LNCaP clone FGC (cell line): ENCODE measurements at regions not wholly inside any gene's neighbourhood (a gene's known extent, or its start where the extent isn't known, plus 50 kb on each side); places are given as distances from the start of the nearest gene placed in this dataset.
A peak's percentile ranks its signal among the peaks of the same experiment; 100 is the strongest.

Experiments used
- DNase-seq: peaks from one replicate; pipeline ENCODE4 v3.0.0-alpha.2; 2011; ENCODE audit warnings: low read depth
- H3K4me3 ChIP-seq: 2 replicates; pipeline ENCODE4 v1.5.1; 2011; ENCODE audit warnings: mild to moderate bottlenecking, low read depth, low read length, control low read depth
- TF ChIP-seq, protein P1 (sequence below): IDR thresholded peaks from 2 replicates; pipeline ENCODE4 v1.5.1; 2012; ENCODE audit warnings: mild to moderate bottlenecking; ENCODE audit not compliant: control insufficient read depth, insufficient read depth; ENCODE audit errors: extremely low read depth

DNA sequence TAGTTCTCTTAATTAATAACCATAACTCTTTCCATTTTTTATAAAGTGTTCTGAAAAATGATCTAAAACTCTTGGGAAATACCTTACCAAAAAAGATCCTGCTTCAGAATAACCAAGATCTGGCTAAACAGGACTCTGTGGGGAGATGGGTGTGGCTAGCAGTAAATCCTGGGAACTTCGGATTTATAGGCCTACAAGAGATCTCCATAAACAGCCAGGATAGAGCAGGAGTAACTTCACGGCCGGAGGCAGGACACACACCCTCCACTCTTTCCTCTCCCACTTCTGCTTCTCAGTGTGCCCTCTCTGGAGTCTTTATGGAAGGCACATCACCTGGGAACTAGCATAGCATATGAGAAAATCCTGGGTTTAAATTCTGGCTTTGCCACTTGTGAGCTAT, 309.4 kb upstream of the SOX2 start:
- TF ChIP-seq, protein P1, sequence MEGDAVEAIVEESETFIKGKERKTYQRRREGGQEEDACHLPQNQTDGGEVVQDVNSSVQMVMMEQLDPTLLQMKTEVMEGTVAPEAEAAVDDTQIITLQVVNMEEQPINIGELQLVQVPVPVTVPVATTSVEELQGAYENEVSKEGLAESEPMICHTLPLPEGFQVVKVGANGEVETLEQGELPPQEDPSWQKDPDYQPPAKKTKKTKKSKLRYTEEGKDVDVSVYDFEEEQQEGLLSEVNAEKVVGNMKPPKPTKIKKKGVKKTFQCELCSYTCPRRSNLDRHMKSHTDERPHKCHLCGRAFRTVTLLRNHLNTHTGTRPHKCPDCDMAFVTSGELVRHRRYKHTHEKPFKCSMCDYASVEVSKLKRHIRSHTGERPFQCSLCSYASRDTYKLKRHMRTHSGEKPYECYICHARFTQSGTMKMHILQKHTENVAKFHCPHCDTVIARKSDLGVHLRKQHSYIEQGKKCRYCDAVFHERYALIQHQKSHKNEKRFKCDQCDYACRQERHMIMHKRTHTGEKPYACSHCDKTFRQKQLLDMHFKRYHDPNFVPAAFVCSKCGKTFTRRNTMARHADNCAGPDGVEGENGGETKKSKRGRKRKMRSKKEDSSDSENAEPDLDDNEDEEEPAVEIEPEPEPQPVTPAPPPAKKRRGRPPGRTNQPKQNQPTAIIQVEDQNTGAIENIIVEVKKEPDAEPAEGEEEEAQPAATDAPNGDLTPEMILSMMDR, result no peak
- no peak overlapping the region for H3K4me3 ChIP-seq
- peak; percentile 28 for DNase-seq

- H3K4me3 ChIP-seq, result no peak overlapping the region
- TF ChIP-seq, protein P1, result no peak
- DNase-seq, result no peak
Measured at GRCh38 chr3:181384970-181385369, 326.8 kb upstream of the SOX2 start.

- TF ChIP-seq, protein P1, result no peak
- no peak overlapping the region for H3K4me3 ChIP-seq
- DNase-seq, result no peak
Measured at GRCh38 chr3:181383760-181384159, 328.0 kb upstream of the SOX2 start.

- TF ChIP-seq, protein P1, result no peak
- H3K4me3 ChIP-seq, result no peak overlapping the region
- no peak for DNase-seq
Measured at GRCh38 chr3:181383201-181383600, 328.5 kb upstream of the SOX2 start.

GRCh38 chr3:181382656-181383055, 329.1 kb upstream of the SOX2 start:
- H3K4me3 ChIP-seq, result no peak overlapping the region
- no peak for DNase-seq
- TF ChIP-seq, protein P1, result no peak

GRCh38 chr3:181379278-181379677, 332.4 kb upstream of the SOX2 start:
- no peak overlapping the region for H3K4me3 ChIP-seq
- TF ChIP-seq, protein P1, result no peak
- DNase-seq, result no peak

DNA sequence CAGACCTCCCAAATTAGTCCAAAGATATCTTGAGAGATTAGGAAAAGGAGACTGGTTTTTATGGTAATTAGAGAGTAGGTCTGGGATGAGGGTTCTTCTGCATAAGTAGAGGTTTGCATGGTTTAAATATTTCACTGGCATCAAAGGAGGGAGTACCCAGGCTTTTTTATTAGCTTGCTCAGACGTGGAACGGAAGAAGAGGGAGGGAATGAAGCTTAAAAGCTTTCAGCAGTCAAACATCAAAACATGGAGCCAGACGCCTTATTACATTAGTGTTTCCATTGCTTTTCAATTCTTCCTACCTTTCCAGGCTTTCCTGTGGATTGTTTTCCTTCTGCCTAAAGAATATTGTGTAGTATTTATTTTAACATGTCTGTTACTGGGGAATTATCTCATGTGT, 342.1 kb upstream of the SOX2 start:
- DNase-seq, result no peak
- no peak overlapping the region for H3K4me3 ChIP-seq
- TF ChIP-seq, protein P1, result no peak
